Embryonic facial prominence (tissue), 1 donor: ENCODE measurements at regions not wholly inside any gene's neighbourhood (a gene's known extent, or its start where the extent isn't known, plus 50 kb on each side); places are given as distances from the start of the nearest gene placed in this dataset.
"Not testable (repeated sequence)": the region's sequence is repeated elsewhere in the genome, so short reads cannot be mapped to it uniquely, and the experiment has no call there.

ENCODE experiments used
- DNase-seq: peaks from one replicate; pipeline ENCODE4 v3.0.0-alpha.2; 2016; ENCODE audit errors: extremely low spot score

DNA sequence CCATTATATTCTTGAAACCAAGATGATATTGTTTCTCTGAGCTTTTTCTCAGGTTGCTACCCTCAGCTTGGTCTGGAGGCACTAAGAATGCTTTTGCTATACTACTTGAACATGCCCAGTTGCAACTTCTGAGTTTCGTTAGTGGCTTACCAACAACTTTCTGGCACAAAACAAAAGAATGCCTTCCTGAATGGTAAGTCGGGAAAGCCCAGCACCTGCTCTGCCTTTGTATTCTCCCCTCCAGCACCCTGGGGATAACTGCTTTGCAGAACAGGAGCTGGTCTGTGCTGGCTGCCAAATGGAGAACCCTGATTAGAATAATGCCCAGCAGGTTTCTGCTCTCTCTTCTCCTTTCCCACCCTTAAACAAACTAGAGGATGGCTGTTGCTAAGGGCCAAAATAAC is 149.3 kb downstream of the TGFB2 start:
- DNase-seq: no peak

DNA sequence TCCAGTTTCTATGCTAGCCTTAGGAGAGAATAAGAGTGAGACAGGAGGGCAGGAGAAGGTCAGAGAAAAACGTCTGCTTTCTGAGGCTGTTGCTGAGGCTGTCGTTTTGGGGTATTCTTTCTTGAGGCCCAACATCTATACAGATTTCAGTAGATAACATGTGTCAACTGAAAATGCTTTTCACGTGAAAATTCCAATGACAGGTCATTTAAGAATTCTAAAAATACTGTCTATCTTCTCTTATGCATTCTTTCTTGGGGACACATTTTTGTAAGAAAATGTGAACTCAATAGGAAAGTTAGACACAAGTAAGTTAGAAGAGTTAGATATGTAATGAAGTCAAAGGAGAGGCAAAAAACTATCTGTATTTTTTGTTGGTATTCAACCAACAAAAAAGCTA is 150.8 kb downstream of the TGFB2 start:
- no peak for DNase-seq

DNA sequence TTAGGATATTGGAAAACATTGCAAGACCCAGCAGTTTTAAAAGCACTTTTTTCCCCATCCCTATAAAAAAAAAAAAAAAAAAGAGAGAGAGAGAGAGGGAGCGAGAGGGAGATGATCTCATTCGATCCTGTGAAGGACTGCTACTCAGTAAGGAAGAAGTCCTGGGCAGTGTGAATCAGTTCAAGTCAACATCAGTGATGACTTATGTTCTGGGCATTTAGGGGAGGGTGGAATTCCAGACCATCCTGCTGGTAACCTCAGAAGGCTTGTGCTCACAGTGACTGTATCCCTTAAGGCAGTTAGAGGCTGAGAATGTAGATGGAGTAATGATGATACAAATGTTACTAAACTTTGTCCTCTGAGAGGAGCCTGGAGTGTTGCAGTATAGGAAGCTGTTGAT is 151.4 kb downstream of the TGFB2 start:
- DNase-seq: no peak

DNA sequence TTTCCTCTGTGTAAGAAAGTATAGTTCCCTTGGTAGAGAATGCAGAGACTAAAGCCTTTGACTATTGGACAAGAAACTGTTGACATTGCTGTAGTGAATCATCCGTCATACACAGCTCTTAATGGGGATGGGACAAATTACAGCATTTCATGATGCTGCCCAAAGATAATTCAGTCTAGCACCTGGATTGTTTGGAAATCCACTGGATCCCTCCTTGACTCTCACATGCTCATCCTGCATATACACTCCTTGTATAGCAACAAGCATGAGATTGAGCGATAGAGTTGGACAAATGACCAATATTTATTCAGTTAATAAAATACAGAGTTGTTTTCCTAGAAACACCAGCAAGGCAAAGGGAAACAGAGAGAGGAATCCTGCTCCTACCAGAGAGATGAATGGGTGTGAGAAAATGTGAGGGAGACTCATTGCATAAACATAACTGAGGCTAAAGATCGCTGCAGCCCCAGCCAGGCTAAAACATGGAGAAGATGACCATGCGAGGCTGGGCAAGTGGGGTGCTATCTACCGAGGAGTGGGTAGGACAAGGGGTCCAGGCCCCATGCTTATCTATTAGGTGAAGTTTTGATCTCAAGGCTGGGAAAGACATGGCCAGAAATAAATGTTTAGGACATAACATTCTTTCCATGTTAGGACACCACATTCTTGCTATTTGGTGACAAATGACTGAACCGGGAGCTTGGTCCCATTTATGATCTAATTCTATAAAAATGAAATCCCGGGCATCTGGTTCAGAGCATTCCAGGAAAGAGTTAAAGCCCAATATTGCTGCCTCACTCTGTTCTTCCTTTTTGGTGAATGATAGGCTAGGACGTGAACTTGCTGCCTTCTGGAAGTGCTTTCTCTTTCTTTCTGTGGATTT is 153.2 kb downstream of the TGFB2 start:
- no peak for DNase-seq

DNA sequence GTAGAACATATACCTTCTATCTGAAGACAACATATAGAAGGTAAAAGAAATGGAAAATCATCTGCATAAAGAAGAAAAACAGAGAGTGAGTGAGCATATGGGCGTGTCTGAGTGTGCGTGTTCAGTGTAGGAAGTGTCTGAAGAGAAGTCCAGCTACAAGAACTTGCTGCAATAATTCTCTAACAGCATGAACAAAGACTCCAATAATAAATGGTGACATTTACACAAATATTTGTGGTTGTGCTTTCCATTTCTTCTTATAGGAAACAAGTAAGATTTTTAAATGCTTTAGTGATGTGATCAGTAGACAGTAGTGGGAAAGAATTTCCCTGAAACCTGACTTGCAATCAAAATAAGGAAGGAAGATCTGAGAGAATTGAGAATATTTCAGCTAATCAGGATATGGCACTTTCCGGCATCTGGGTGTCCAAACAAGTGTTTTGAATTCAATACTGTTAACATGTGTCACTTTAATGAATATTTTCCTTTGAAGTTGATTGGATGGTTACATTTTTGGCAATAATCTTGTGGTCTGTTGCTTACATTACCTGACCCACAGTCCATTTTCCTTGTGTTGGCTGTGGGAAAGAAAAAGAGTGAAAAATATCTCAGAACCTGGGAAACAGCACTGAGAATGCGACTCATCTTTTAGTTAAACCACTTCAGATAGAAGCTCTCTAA is 154.0 kb downstream of the TGFB2 start:
- no peak for DNase-seq

DNA sequence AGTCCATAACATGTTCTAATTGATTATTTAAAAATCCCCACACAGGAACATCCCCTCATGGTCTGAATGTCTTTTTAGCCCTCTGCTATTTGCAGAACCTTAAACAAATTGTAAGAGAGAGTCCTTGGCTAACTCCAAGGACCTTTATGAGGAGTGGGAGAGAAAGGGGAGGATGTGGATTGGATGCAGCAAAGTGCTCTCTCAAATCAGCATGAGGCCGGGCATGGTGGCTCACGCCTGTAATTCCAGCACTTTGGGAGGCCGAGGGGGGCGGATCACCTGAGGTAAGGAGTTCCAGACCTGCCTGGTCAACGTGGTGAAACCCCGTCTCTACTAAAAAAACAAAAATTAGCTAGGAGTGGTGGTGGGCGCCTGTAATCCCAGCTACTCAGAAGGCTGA is 154.8 kb downstream of the TGFB2 start:
- no peak for DNase-seq

DNA sequence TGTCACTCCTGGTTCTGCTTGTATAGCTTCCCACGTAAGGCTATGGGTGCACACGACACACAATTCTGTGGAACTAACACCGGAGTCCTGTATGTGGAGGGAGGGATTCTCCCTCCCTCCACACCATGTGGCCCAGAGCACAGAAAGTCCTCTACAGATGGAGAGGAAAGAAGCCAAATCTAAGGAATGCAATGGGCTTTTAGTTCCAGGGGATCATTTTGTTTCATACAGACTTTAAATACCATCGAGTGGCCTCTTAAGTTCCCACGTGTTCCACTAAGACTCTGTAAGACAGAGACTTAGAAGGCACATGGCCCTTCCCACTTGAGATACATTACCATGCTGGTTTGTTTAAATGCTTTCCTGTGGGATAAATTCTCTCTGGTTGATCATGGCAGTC is 156.0 kb downstream of the TGFB2 start:
- no peak for DNase-seq

DNA sequence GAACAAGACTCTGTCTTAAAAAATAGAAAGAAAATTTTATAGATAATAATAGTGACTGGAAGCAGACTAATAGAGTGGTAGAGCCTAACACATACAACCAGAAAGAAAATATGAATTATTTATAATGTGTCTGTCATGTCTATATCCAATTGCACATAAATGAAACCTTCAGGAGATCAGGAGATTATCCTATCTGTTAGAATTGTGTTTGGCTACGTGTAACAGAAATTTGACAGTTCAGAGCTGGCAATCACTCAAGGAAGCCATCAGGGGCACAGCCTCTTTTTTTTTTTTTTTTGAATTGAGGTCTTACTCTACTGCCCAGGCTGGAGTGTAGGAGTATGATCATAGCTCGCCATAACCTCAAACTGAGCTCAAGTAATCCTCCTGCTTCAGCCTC is 157.2 kb downstream of the TGFB2 start:
- no peak for DNase-seq

DNA sequence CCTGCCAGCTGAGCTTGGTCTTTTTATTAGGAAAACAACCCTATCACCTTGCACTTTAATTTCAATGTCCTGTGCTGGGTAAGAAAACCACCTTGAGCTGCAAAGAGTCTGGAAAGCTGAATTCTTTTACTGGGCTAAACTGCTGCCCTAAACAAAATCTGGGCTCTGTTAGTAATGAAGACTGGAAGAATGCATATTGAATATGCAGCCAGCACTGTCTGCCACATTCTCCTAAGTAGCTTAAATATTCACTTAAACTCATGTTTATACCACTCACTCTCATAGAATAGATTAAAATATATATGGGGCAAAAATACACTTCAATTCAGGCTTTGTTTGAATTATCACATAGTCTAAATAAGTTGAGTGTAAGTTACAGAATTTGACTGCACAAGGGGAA is 158.0 kb downstream of the TGFB2 start:
- no peak for DNase-seq

DNA sequence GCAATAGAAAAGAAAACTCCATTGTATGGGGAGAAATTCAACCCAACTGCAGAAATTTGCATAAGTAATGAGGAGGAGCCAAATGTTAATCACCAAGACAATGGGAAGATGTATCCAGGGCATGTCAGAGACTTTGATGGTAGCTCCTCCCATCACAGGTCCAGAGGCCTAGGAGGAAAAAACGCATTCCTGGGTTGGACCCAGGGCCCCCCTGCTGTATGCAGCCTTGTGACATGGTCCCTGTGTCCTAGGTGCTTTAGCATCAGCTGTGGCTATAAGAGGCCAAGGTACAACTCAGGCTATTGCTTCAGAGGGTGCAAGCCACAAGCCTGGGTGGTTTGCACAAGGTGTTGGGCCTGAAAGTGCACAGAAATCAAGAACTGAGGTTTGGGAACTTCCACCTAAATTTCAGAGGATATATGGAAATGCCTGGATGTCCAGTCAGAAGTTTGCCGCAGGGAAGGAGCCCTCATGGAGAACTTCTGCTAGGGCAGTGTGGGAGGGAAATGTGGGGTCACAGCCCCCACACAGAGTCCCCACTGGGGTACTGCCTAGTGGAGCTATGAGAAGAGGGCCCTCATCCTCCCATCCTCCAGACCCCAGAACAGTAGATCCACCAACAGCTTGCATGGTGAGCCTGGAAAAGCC is 162.3 kb downstream of the TGFB2 start:
- no peak for DNase-seq

DNA sequence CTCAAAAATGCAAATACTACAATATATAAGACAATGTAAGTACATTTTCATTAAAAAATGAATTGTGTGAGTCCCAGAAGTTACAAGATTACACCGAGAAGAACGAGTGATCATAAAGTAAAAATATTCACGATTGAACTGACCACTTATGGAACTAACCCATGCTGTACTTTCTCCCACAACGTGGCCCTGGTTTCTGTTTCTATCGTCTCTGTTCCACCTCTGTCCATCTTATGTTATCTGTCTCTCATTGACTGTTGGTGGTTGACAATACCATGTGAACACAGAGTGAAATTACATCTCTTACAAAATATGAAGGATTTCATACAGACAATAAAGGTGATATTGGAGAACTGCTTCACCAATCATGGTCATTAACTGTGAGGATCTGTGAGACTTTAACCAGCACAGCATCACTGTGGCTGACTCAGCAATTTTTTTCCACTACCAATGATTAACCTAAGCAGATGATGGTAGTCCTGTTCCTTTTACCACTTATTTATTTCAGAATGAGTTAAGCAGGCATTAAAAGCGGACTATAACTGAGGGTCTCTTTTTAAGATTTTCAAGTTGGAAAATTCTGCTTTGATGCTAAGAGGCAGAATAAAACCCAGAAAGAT is 165.1 kb downstream of the TGFB2 start:
- DNase-seq: no peak

DNA sequence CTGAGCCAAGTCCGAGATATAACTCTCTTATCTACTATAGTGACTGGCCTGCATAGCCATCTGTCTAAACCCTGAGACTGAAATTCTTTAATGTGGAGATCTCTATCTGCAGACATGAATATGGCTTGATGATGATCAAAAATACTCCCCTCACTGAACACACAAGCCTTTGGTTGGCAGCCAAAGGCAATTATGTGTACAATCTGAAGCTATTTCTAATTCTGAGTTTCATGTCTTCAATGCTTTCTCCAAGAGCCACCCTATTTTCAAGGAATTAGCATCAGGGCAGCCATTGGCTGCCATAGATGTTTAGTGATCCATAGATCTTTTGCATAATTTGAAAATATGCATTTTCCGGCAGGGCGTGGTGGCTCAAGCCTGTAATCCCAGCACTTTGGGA is 168.2 kb downstream of the TGFB2 start:
- DNase-seq: no peak

DNA sequence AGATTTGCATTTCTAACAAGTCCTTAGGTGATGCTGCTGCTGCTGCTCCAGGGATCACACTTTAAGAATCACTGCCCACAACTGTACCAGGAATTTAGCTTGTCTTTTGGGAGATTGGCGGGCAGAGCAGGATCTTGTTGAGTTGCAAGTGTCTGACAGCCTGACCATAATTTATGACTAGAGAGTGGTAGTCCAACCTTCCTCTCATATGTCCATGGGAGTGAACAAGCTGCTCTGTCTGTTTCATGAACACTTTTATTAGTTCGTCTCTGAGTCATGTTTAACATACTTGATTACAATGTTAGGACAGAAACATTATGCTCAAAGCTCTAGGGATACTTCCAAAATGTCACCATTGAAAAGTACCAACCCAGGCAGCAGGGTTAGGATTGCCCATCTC is 169.6 kb downstream of the TGFB2 start:
- no peak for DNase-seq

DNA sequence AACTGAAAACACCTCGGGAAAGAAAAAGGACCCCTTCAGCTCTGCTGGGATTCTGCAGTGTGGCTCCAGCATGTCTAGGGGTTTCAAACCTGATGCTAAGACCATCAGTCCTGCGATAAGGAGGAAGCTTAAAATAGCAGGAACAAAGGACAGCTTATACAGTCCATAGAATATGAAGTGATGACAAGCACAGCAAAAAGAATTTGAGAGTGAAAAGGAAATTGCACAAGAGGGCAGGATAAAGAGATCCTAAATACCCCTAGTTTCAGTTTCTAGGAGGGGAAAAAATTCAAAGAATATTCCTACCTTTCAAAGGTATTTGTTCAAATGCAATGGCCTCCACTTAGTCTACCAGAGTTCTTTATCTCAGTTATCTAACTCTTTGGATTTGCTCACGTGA is 171.4 kb downstream of the TGFB2 start:
- DNase-seq: no peak

DNA sequence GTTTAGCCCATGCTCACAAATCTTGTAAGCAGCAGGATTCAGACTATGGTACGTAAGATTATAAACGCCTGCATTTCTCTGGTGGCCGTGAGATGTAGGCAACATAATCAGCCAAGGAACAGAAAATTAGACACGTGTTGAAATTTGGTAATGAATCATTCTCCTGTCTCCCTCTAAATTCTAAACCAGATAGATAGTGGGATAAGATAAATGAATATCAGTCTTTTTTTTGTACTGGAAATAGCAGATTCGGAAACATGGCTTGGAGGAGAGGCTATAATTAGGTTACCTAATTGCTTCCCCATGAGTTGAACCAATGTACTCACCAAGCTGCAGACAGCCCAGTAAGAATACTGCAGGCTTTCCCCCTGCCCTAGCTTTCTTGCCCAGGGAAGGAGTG is 172.3 kb downstream of the TGFB2 start:
- no peak for DNase-seq

DNA sequence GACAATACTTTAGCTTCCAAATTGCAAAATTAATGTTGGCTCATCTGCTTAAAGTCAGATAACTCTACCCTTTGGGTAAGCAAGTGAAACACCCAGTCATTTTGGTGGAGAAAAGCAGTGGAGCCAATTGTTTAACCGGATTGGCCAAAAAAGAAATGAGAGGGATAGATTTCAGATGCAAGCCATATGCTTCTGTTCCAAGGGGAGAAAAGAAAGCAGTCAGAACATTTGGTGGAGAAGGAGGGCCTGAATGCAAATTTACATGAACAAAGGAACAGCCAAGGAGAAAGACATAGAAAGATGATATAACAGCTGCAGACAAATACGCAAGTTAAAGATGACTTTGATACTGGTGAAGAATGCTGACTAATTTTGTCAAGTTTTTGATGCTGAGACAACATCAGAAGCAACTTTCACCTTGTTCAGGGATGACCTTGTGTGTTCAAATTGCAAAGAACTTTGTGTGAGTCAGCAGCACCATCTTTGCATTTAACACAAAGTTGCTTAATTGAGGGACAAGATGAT is 173.1 kb downstream of the TGFB2 start:
- DNase-seq: no peak

DNA sequence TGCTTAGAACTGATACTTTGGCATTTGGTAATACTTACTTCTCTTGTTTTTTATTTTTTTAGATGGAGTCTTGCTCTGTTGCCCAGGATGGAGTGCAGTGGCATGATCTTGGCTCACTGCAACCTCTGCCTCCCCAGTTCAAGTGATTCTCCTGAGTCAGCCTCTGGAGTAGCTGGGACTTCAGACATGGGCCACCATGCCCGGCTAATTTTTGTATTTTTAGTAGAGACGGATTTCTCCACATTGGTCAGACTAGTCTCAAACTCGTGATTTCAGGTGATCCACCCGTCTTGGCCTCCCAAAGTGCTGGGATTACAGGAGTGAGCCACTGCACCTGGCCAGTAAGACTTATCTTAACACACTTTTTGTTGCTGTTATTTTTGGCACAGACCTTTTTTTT is 175.5 kb downstream of the TGFB2 start:
- DNase-seq: not testable (repeated sequence)

DNA sequence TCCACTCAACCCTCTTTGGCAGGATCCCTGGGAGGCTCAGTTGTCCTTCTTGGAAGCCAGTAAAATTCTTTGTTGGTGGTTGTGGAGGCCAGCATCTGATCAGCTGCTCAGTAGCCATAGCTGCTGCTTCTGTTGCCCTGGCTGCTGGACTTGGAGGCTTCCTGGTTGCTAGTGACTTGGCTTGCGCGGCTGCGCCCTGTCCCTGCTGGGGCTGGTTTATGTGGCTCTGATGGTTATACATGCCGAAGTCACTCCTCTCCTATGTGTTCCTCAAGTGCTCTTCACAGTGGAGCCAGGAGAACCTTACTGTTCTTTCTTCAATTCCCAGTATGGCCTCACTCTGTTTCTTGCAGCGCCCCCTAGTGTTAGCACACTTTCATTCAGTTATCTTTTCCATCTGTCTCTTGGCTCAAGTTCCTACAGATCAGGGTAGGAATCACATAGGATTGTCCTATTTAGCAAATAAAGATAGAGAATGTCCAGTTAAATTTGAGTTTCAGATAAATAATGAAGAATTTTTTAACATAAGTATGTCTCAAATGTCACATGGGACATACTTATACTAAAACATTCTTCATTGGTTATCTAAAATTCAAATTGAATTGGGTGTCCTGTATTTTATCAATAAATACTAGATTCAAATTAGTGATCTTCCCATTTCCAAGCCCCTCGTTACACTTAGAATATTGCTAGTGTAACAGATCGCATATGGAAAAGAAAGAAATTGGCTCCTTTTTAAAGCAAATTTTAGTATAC is 176.5 kb downstream of the TGFB2 start:
- DNase-seq: no peak

DNA sequence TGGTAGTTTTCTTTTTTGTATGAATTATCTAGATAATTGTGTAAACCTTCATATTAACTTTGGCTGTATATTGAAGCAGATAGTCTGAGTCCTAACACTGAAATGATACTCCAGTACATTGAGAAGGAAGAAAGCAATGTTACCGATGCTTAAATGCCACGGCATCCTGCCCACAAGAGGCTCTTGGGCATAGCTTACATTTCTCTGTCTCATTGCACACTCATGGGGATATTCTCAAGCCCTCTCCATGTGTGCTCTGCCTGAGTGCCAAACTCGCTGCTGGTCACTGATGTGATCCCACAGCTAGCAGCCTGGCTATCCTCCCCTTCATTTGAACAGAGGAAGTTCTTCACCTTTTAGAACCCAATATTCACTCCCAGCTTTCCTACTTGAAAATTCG is 179.4 kb downstream of the TGFB2 start:
- DNase-seq: no peak

DNA sequence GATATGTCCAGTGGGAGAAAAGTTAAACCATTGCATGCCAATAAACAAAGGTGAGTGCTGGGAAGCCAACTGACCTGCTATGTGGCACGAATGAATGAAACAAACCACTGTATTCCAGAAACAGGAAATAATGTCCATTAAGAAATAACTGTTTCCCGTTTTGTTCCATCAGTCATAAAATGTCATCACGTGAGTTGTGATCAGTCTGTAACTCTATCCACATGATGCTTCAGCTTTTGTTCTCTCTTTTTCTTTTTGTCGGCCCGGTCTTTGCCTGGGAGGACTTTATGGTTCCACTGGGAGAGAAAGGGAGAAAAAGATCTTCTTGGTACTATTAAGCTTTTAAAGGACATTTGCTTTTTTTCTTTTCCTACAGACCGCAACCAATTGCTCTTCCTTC is 179.9 kb downstream of the TGFB2 start:
- no peak for DNase-seq

DNA sequence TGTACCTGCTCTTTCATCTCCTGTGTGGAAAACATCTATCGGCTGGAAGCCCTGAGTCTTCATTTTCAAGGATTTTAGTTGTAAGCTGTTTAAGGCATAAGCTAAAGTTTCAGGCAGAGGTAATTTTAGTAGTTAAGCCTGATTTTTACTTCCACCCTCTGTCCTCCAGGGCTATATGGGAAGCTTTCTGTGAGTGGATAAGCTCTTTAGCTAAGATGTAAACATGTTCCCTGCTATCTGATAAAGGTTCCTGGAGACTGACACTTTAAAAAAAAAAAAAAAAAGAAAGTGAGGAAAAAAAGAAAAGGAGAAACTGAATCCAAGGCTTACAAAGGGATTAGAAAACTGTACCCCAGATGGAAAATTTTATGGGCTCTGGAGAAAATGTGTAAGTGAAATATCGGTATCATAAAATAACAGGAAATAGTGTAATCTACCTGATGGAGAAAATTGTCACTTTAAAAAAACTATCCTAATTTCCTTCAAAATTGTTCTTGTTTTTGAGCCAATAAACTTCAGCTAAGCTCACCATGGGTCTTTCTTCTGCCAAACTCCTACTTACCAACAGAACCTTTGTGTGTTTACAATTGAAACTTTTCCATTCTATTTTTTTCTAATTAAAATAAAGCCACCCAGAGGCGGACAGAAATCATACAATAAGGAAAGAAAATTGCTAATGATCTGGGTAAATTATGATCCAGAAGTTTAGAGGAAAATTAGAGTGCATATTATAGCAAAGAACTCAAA is 180.5 kb downstream of the TGFB2 start:
- DNase-seq: no peak
